ENCODE measurements at regions not wholly inside any gene's neighbourhood (a gene's known extent, or its start where the extent isn't known, plus 50 kb on each side); places are given as distances from the start of the nearest gene placed in this dataset.
"Not testable (repeated sequence)": the region's sequence is repeated elsewhere in the genome, so short reads cannot be mapped to it uniquely, and the experiment has no call there.

DNA sequence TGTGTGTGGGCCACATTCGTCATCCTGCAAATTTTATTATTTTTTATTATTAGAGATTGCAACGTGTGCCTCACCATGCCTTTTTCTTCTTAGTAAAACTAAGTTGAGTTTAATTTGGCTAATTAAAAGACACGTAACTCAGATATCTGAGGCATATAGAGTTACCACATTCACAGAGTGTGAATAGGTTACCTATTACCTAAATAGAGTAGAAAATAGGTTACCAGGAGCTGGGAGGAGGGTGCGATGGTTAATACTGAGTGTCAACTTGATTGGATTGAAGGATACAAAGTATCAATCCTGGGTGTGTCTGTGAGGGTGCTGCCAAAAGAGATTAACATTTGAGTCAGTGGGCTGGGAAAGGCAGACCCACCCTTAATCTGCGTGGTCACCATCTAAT lies 116.3 kb upstream of the CARD11 start:
- not testable (repeated sequence) for DNase-seq (ENCODE audit: low read depth)

DNA sequence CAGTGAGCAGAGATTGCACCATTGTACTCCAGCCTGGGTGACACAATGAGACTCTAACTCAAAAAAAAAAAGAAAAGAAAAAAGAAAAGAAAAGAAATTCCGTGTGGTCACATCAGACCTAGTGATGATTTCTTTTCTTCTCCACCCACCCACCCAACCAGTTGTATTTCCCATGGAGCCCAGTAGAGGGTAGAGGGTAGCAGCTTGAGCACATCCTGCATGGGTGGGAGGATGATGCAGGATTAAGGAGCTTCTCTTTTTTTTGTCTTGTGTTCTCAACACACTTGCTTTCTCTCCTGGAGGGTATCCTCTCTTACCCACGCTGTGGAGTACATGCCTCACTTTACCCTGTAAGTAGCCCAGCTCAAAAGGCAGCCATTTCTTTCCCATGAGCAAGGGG lies 118.6 kb upstream of the CARD11 start:
- DNase-seq (ENCODE audit: low read depth) = no peak

DNA sequence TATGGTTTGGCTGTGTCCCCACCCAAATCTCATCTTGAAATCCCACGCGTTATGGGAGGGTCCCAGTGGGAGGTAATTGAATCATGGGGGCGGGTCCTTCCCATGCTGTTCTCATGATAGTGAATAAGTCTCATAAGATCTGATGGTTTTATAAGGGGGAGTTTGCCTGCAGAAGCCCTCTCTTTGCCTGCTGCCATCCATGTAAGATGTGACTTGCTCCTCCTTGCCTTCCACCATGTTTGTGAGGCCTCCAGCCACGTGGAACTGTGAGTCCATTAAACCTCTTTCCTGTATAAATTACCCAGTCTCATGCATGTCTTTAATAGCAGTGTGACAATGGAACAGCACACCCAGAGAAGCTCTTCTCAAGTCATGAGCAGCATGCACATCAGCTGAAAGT lies 119.1 kb upstream of the CARD11 start:
- DNase-seq (ENCODE audit: low read depth) = not testable (repeated sequence)

DNA sequence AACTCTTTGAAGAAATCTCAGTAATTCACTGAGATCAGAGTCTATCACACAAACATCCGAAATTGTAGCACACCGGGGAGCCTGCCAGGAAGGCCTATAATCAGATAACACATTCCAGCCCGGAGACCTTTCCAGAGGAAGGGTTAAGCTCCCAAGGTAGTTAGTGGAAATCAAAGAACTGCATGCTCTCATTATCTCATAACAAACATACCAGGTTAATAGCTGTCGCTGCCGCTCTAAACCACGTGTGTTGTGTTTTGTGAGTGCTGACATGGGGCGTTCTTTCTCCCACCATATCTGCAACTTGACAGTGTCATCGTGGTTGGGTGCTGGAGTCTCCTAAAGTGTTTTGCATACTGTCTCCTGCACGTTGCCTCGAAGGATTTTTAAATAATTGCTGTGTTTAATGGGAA lies 120.7 kb upstream of the CARD11 start:
- no peak for DNase-seq (ENCODE audit: low read depth)

DNA sequence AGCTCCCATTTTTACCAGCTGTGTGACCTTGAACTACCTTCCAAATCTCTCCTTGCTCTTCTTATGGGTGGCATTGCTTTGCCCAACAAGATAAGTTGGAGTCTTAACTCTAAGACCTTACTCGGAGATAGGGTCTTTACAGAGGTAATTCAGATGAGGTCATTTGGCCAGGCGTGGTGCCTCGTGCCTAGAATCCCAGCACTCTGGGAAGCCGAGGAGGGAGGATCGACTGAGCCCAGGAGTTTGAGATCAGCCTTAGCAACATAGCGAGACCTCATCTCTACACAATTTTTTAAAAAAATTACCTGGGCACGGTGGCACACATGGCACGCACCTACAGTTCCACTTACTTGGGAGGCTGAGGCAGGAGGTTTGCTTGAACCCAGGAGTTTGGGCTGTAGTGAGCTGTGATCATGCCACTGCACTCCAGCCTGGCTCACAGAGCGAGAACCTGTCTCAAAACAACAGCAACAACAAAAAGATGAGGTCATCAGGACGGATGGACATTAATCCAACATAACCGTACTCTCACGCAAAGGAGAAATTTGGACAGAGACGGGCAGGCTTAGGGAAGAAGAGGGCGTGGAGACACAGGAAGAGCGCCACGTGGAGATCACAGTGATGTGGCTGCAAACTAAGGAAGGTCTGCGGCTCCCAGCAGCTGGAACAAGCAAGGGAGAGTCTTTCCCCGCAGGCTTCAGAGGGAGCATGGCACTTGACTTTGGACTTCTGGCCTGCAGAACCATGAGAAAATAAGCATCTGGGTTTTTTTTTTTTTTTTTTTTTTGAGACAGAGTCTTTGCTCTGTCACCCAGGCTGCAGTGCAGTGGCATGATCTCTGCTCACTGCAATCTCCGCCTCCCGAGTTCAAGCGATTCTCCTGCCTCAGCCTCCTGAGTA lies 122.3 kb upstream of the CARD11 start:
- DNase-seq (ENCODE audit: low read depth) = no peak

DNA sequence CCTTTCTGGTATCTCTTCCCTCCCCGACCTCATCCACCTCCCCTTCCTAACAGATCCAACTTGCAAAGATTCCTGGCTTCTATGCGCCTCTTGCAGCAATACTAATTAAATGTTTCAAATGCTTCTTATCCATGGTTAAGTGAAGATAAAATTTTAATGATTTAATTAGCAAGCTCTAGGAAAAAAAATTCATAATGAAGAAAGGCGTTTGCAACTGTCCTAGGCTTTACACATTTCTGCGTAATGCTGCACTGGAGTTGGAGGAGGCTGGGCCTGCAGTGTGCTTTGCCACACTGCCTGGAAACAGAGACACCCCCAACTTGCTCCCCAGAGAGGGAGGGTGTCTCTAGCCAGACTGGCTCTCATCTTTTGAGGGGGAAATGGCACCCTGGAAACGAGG lies 123.9 kb upstream of the CARD11 start:
- DNase-seq (ENCODE audit: low read depth) = no peak

DNA sequence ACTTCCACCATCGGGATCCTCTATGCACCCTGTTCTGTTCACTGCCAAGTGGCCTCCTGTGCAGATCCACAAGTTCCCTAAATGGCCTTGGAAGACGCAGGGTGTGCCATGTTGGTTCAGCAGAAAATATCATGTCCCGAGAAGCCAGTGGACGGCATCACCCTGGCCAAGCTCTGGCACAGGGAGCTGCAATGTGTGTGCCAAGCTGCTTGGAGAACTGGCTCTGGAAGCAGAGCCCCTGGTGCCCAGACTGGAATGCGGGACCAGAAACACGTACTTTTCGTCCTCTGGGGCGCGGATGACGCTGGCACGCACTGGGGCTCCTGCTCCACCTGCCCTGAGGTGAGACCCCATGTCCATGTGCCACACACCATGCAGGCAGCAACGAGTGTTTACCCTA lies 124.7 kb upstream of the CARD11 start:
- DNase-seq (ENCODE audit: low read depth) = no peak

DNA sequence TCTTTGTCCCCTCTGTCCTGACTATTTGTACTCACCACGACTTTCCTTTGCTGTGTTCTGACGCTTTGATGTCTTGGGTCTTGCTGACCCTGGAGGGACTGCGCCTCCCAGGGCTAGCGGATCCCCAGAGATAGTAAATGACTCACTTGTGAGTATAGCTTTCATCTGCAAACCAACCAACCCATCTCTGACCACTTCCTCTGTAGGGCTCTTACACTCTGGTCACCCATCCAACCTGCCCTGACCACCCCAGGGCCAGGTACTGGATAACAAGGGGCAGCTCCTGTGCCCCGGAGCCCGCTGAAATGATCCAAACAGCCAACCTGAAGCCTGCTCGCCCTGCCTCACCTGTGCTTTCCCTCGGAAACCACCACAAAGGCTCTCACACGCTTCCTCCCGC lies 125.2 kb upstream of the CARD11 start:
- no peak for DNase-seq (ENCODE audit: low read depth)

DNA sequence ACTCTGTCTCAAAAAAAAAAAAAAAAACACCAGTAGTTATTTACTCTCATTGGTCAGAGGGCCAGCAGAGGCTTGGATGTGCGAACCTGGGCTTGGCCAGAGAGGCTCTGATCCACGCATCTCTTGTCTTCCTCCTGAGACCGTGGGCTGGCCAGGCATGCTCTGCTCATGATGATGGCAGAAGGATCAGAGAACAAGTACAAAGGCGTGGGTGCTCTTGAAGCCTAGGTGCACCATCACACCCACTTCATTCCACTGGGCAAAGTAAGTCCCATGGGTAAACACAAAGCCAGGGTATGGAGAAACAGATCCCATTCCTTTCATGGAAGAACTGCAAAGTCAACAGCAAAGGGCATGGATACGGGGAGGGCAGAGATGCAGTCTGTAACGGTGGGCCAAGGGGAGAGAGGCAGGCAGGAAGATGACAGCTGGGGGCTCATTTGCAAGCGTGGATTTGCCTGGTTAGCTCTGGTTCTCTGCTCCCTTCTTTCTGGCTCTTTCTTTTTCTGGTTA lies 128.2 kb upstream of the SDK1 start:
- DNase-seq (ENCODE audit: low read depth) = no peak

DNA sequence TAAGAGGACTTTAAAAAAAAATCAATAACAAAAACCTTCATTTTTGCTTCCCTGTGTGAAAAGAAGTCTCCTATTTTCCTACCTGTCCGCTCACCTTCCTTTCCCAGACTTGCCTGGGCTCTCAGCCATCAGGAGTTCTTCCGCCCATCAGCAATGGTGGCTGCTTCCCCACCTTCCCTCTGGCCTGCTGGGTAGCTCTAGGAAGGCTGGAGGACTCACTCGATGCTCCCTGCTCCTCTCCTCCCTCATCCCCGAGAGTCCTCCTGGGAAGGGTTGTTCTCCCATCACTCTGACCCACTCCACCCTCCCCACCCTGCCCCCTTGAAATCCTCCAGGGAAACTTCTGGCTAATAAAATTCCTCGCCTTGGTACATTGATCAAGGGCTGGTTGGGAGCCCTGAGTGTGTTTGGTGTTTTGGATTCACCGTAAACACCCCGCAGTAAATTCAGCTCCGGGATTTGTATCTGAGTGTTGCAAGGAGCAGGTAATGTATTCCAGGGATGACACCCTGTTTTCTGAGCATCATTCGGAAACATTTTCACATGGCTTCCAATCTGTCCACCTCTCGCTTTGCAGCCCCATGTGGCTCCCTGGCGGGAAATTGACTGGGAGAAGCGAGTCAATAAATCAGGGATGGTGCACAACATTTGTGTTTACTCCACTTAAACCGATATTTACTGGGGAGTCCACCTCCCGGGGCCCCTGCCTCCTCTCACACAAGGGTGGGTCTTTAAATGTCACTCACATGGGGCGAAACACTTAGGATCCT lies 126.4 kb upstream of the SDK1 start:
- no peak for DNase-seq (ENCODE audit: low read depth)

DNA sequence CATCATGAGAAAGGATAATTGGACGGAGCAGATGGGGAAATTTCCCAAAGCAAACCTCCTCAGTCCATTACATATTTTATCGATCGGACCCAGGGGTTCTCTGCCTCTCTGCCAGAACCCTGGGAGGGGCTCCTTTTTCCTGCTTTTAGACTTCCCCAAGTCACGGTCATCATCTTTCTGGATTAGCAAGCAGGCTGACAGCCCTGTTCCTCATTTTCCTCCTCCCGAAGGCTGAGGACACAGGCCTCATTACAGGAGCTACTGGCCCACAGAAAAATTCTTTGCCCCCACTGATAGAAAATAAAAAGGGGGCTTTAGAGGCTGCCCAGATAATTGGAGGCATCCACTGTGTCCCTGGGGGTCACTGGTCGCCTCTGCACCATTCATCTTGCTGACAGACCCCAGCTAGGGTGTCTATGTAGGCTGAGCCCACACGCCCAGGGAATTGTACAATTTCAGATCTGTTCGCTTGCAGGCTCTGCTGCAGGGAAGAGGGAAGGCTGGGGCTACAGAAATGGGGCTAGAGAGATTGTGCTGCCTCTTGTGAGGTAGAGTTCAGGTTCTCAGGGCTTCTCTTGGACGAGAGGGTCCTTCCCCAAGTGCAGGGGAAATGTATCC lies 125.7 kb upstream of the SDK1 start:
- DNase-seq (ENCODE audit: low read depth) = no peak

DNA sequence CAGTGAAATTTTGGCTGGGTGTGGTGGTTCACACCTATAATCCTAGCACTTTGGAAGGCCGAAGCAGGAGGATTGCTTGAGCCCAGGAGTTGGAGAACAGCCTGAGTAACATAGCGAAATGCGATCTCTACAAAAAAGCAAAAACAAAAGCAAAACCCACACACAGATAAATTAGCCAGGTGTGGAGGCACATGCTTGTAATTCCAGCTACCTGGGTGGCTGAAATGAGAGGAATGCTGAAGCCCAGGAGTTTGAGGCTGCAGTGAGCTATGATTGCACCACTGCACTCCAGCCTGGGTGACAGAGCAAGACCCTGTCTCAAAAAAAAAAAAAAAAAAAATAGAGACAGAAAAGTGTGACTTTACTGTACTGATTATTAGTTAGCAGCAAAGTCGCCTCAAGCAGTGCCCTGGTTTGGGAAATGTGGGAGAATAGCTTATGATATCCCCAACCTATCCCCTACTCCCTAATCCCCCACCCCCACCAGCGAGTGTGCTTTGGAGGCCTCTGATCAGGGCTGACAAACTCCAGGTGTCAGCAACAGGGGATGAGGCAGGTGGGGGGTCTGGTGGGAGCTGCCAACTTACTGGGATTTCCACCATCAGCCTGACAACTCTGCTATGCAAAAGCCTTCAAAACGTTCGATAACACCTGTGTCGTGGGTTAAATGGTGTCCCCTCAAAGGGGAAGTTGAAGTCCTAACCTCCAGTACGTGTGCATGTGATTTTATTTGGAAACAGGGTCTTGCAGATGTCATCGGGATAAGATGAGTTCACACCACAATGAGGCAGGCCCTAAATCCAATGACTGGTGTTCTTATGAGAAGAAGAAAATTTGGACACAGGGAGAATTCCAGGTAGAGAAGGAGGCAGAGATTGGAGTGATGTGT lies 124.7 kb upstream of the SDK1 start:
- DNase-seq (ENCODE audit: low read depth) = no peak

DNA sequence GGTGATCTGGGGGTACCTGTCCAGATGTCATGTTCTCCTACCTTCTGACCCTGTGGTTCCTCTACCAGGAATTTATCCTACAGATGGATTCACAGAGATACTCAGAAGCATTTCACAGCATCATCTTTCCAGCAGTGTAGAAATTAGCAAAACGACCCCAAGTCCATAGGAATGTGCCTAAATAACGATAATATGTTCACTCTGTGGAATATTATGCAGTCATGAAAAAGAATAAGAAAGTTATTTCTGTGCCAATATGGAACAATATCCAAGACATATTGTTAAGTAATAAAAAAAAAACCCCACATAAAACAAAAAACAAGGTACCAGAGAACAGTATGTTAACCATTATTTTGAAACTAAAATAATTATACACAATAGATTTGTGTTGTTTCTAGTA lies 123.8 kb upstream of the SDK1 start:
- DNase-seq (ENCODE audit: low read depth) = no peak

DNA sequence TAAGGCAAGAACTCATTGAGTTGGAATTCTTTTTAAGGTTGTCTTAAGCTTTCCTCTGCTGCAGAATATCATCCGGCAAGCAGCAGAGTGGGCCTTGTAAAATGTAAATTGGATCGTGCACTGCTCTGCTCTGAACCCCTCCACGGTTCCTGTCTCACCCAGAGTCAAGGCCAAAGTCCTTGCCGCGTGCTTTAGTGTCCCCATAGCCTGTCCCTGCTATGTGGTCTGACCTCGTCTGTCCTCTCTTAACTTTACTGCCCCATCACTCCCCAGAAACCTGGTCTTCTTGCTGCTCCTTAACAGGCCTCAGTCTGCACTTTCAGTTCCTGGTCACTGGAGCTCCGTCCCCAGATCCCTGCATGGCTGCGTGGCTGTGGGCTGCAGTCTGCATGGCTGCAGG lies 121.6 kb upstream of the SDK1 start:
- no peak for DNase-seq (ENCODE audit: low read depth)

DNA sequence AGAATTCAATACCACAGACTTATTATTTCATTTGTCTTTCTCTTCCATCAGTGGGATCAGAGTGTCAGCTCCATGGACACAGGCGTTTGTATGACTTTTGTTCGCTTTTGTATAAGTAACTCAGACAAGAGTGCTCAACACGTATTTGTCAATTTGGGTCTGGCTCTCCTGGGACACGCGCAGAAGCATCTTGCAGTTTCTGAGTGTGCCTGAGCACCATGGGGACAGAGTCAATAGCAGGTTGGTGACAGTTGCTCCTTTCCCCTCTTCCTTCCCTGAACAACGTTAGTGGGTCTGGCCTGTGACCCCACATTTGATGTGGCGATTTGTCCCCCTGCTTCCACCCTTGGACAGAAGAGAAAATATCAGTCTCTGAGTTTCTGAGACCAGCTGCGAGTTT lies 120.4 kb upstream of the SDK1 start:
- DNase-seq (ENCODE audit: low read depth) = no peak

DNA sequence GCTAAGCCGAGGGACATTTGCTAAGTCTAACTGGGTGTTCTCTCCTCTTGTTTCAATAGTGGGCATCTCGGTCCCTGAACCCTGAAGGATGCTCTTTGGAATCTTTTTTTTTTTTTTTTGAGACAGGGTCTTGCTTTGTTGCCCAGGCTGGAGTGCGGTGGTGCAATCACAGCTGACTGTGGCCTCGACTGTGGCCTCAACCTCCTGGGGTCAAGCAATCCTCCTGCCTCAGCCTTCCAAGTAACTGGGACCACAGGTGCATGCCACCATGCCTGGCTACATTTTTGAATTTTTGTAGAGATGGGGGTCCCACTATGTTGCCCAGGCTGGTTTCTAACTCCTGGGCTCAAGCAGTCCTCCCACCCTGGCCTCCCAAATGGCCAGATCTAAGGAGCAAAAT lies 119.0 kb upstream of the SDK1 start:
- not testable (repeated sequence) for DNase-seq (ENCODE audit: low read depth)

DNA sequence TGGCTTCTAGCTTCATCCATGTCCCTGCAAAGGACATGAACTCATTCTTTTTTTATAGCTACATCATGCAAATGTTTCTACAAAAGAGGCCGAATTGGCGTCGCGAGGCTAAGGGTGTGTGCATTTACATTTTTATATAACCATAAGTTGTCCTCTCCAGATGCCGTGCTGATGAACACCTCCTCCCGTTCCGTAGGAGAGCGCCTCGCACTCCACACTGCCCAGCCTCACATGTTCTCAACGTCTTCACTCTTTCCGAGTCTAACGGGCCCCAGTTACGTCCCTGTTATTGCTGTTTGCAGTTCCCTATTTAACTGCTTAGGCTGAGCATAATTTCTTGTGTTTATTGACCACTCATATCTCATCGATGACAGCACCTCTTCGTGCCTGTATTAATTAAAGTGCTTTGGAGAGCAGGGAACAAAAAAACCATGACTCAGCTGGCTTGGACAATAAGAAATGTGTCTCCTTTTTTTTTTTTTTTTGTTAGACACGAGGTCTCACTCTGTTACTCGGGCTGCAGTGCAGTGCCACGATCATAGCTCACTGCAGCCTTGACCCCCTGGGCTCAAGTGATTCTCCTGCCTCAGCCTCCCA lies 113.5 kb upstream of the SDK1 start:
- DNase-seq (ENCODE audit: low read depth) = no peak

DNA sequence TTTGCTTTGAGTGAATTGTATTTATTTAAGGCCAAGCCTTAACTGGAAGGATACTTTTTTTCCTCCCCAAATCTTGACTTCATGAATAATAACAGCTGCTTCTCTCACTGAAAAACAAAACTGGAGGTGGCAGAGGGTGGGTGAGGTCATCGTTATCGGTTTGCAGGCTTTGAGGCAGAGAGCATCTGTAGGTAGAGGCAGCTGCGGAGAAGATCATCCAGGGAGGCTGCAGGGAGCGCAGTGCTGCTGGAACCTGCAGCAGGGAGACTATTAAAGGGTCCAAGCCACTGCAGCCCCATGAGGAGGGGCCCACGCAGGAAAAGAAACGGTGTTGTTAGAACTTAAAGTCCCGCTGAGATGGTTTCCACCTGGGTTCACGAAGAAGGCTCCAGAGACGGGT lies 112.1 kb upstream of the SDK1 start:
- DNase-seq (ENCODE audit: low read depth) = peak; percentile 40

DNA sequence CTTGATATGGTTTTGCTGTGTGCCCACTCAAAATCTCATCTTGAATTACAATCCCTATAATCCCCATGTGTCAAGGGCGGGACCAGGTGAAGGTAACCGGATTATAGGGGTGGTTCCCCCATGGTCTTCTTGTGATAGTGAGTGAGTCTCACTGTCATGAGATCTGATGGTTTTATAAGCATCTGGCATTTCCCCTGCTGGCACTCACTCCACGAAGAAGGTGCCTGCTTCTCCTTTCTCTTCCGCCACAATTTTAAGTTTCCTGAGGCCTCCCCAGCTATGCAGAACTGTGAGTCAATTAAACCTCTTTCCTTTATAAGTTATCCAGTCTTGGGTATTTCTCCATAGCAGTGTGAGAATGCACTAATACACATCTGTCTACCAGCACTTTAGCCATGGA lies 109.5 kb upstream of the SDK1 start:
- DNase-seq (ENCODE audit: low read depth) = no peak

DNA sequence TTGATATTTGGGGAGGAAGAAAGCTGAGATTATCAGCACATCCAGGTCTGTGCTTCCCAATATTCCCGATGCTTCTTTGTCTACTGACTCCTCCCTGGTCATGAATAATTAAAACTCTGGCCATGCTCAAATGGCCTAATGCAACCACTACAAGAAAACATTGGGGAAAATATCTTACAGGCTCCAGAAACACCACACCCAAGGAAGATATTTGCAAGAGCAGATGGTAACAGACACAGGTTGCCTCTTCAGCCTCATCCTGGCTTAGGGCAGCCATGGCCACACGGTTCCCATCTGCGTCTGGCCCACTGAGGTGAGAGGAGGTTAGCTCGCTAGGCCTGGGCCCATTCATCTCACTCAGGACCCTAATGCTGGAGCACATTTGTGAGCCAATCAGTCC lies 108.4 kb upstream of the SDK1 start:
- DNase-seq (ENCODE audit: low read depth) = no peak

Measured in myocyte (in vitro differentiated cells).